ENCODE measurements at regions not wholly inside any gene's neighbourhood (a gene's known extent, or its start where the extent isn't known, plus 50 kb on each side); places are given as distances from the start of the nearest gene placed in this dataset.
"Not testable (repeated sequence)": the region's sequence is repeated elsewhere in the genome, so short reads cannot be mapped to it uniquely, and the experiment has no call there.

- H3K23me2 ChIP-seq (ENCODE audit: insufficient read length, low read depth, low read length, poor library complexity, severe bottlenecking) = no peaks in the 10 kb centered on the region
- H4K20me1 ChIP-seq (ENCODE audit: control insufficient read depth, insufficient read depth, insufficient read length) = no peaks in the 10 kb centered on the region
- WGBS (ENCODE audit: extremely low coverage, insufficient read length, low lambda C conversion rate) = no CpG with 5 or more reads among the region's 6 CpGs
- no peak overlapping the region for H4K8ac ChIP-seq (replicated peaks; ENCODE audit: insufficient read length, low read depth, low read length)
- H3K9ac ChIP-seq (ENCODE audit: extremely low read depth, insufficient read length, low read length) = no peak overlapping the region
- H3K79me1 ChIP-seq (ENCODE audit: insufficient read depth, low read depth, low read length, poor library complexity, severe bottlenecking) = no peaks in the 10 kb centered on the region
- no peaks in the 10 kb centered on the region for H3K36me3 Mint-ChIP-seq (ENCODE audit: insufficient read depth in 1 of 3, low read depth in 3 of 3)
- H2AK5ac ChIP-seq (ENCODE audit: insufficient read length, low read length) = no peak overlapping the region
- H3K4me2 ChIP-seq (ENCODE audit: insufficient read depth, insufficient read length, low read length) = no peak overlapping the region
- no peak overlapping the region for H4K91ac ChIP-seq (ENCODE audit: insufficient read length, low read depth, low read length)
- H2BK5ac ChIP-seq (ENCODE audit: insufficient read length, low read length) = no peak overlapping the region
- no peaks in the 10 kb centered on the region for H3K4me1 ChIP-seq (ENCODE audit: insufficient read depth, low read length)
- peaks cover 2 to 6% of the 10 kb centered on the region in 2 experiments for H3K4me1 Mint-ChIP-seq
- no peak for DNase-seq
- no peaks in the 10 kb centered on the region for H3K9me3 ChIP-seq (ENCODE audit: control insufficient read depth, low read depth, low read length)
- no peak overlapping the region for H3T11ph ChIP-seq (ENCODE audit: low read length)
- H3K27ac ChIP-seq (ENCODE audit: insufficient read length, low read depth, low read length) = no peak overlapping the region
- H3K18ac ChIP-seq (ENCODE audit: insufficient read length, low read depth, low read length) = no peak overlapping the region
- no peak overlapping the region for H3K27ac Mint-ChIP-seq
- no peaks in the 10 kb centered on the region for H3K27me3 Mint-ChIP-seq (ENCODE audit: low read depth)
- H4K5ac ChIP-seq (ENCODE audit: insufficient read length, low read depth, low read length) = no peak overlapping the region
- no peak overlapping the region for H2AFZ ChIP-seq (ENCODE audit: low read length)
- no peak overlapping the region for H2BK15ac ChIP-seq (ENCODE audit: low read depth, low read length)
- H3K79me2 ChIP-seq (ENCODE audit: insufficient read depth, low read length) = no peaks in the 10 kb centered on the region
- no peak overlapping the region for H2BK20ac ChIP-seq (ENCODE audit: low read depth, low read length, poor library complexity, severe bottlenecking)
- no peak for TF ChIP-seq CTCF (conservative IDR thresholded peaks at IDR 0.05)
- H2BK12ac ChIP-seq (ENCODE audit: insufficient read length, low read depth, low read length) = no peak overlapping the region
- no peak overlapping the region for H3K4ac ChIP-seq (ENCODE audit: low read depth, low read length)
- H3K14ac ChIP-seq (ENCODE audit: insufficient read depth, low read length) = no peak overlapping the region
- no peak overlapping the region for H3K56ac ChIP-seq (ENCODE audit: insufficient read length, low read depth, low read length)
- H3K23ac ChIP-seq (ENCODE audit: insufficient read length, low read depth, low read length) = no peak overlapping the region
- no peak overlapping the region for H3K4me3 Mint-ChIP-seq
- H3K27me3 ChIP-seq (ENCODE audit: insufficient read depth, low read length) = no peaks in the 10 kb centered on the region
- H2BK120ac ChIP-seq (ENCODE audit: low read depth, low read length, poor library complexity, severe bottlenecking) = no peak overlapping the region
- H3K9me3 Mint-ChIP-seq = no peaks in the 10 kb centered on the region
Measured at GRCh38 chr6:154624038-154624599, 109.1 kb upstream of the SCAF8 start.

- H4K8ac ChIP-seq (replicated peaks; ENCODE audit: insufficient read length, low read depth, low read length); H2AFZ ChIP-seq (ENCODE audit: low read length); H4K20me1 ChIP-seq (ENCODE audit: control insufficient read depth, insufficient read depth, insufficient read length); H3K27ac ChIP-seq (ENCODE audit: insufficient read length, low read depth, low read length); H3K23ac ChIP-seq (ENCODE audit: insufficient read length, low read depth, low read length); H3K4ac ChIP-seq (ENCODE audit: low read depth, low read length); H3K4me1 Mint-ChIP-seq; H2BK12ac ChIP-seq (ENCODE audit: insufficient read length, low read depth, low read length); H3K9me3 Mint-ChIP-seq; H2BK15ac ChIP-seq (ENCODE audit: low read depth, low read length); H4K5ac ChIP-seq (ENCODE audit: insufficient read length, low read depth, low read length); H3K4me2 ChIP-seq (ENCODE audit: insufficient read depth, insufficient read length, low read length); H2BK5ac ChIP-seq (ENCODE audit: insufficient read length, low read length); H3K9ac ChIP-seq (ENCODE audit: extremely low read depth, insufficient read length, low read length); DNase-seq; H4K91ac ChIP-seq (ENCODE audit: insufficient read length, low read depth, low read length); H2BK120ac ChIP-seq (ENCODE audit: low read depth, low read length, poor library complexity, severe bottlenecking); H3K27ac Mint-ChIP-seq; H3K27me3 ChIP-seq (ENCODE audit: insufficient read depth, low read length); H3K14ac ChIP-seq (ENCODE audit: insufficient read depth, low read length); H3T11ph ChIP-seq (ENCODE audit: low read length); H3K56ac ChIP-seq (ENCODE audit: insufficient read length, low read depth, low read length); H3K23me2 ChIP-seq (ENCODE audit: insufficient read length, low read depth, low read length, poor library complexity, severe bottlenecking); H2BK20ac ChIP-seq (ENCODE audit: low read depth, low read length, poor library complexity, severe bottlenecking); H2AK5ac ChIP-seq (ENCODE audit: insufficient read length, low read length); H3K4me3 Mint-ChIP-seq; H3K36me3 Mint-ChIP-seq (ENCODE audit: insufficient read depth in 1 of 3, low read depth in 3 of 3); H3K79me1 ChIP-seq (ENCODE audit: insufficient read depth, low read depth, low read length, poor library complexity, severe bottlenecking); H3K79me2 ChIP-seq (ENCODE audit: insufficient read depth, low read length); H3K27me3 Mint-ChIP-seq (ENCODE audit: low read depth); H3K4me1 ChIP-seq (ENCODE audit: insufficient read depth, low read length); H3K9me3 ChIP-seq (ENCODE audit: control insufficient read depth, low read depth, low read length); H3K18ac ChIP-seq (ENCODE audit: insufficient read length, low read depth, low read length): not testable (repeated sequence)
- WGBS (ENCODE audit: extremely low coverage, insufficient read length, low lambda C conversion rate) = no CpG with 5 or more reads among the region's 2 CpGs
Measured at GRCh38 chr6:154624727-154625126, 108.5 kb upstream of the SCAF8 start.

Measured in H9 (cell line).